Right lobe of liver (tissue), 4 donors: ENCODE measurements at regions not wholly inside any gene's neighbourhood (a gene's known extent, or its start where the extent isn't known, plus 50 kb on each side); places are given as distances from the start of the nearest gene placed in this dataset.

Source experiments
- CTCF ChIP-seq, 4 donors: fragments of 200-600 bp in 3 of 4; fragments of 450-650 bp in 1 of 4; IDR thresholded peaks; one replicate each; pipeline versions ENCODE4 v1.5.1 to v1.8.0; 2016 to 2022; ENCODE audit warnings: antibody characterized with exemption in 4 of 4, mild to moderate bottlenecking in 2 of 4
- POLR2A ChIP-seq: fragments of 450-650 bp; IDR thresholded peaks from one replicate; pipeline ENCODE4 v1.6.1; 2017; ENCODE audit warnings: antibody characterized with exemption, mild to moderate bottlenecking
- donor health status: DM: no; HTN: no; CAD: no.
- donor health status: DM: no; HTN: no; CAD: no.
- donor health status: DM: no; HTN: yes; CAD: no.

GRCh38 chr2:16323126-16323520 is 342.5 kb downstream of the CYRIA start:
- TF ChIP-seq CTCF (IDR thresholded peaks at IDR 0.05), result no peak
- TF ChIP-seq POLR2A, result no peak
